NB4 (cell line): ENCODE measurements at regions not wholly inside any gene's neighbourhood (a gene's known extent, or its start where the extent isn't known, plus 50 kb on each side); places are given as distances from the start of the nearest gene placed in this dataset.

ENCODE experiments used
- MYC ChIP-seq: IDR thresholded peaks from 2 replicates; pipeline ENCODE4 v1.6.1; 2011; ENCODE audit warnings: low read depth, low read length
- TF ChIP-seq, protein P1 (sequence below): IDR thresholded peaks from one replicate; pipeline ENCODE4 v1.5.1; 2012; ENCODE audit warnings: low read depth, low read length

- TF ChIP-seq MYC: no peak
- TF ChIP-seq, protein P1, sequence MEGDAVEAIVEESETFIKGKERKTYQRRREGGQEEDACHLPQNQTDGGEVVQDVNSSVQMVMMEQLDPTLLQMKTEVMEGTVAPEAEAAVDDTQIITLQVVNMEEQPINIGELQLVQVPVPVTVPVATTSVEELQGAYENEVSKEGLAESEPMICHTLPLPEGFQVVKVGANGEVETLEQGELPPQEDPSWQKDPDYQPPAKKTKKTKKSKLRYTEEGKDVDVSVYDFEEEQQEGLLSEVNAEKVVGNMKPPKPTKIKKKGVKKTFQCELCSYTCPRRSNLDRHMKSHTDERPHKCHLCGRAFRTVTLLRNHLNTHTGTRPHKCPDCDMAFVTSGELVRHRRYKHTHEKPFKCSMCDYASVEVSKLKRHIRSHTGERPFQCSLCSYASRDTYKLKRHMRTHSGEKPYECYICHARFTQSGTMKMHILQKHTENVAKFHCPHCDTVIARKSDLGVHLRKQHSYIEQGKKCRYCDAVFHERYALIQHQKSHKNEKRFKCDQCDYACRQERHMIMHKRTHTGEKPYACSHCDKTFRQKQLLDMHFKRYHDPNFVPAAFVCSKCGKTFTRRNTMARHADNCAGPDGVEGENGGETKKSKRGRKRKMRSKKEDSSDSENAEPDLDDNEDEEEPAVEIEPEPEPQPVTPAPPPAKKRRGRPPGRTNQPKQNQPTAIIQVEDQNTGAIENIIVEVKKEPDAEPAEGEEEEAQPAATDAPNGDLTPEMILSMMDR: no peak
These were observed 90.0 kb downstream of the HMX1 start for GRCh38 chr4:8781641-8782040.
